GM12874 (cell line): ENCODE measurements at regions not wholly inside any gene's neighbourhood (a gene's known extent, or its start where the extent isn't known, plus 50 kb on each side); places are given as distances from the start of the nearest gene placed in this dataset.

ENCODE experiments used
- CTCF ChIP-seq: IDR thresholded peaks from 2 replicates; pipeline ENCODE4 v1.5.1; 2011; ENCODE audit warnings: low read depth, mild to moderate bottlenecking, control low read depth, low read length, moderate library complexity; ENCODE audit not compliant: insufficient read depth

- no peak for TF ChIP-seq CTCF
Observed at GRCh38 chr18:39167990-39168389, 1602.4 kb upstream of the CELF4 start.

- TF ChIP-seq CTCF: no peak
Observed at GRCh38 chr18:39166776-39167175, 1601.2 kb upstream of the CELF4 start.

- no peak for TF ChIP-seq CTCF
Observed at GRCh38 chr18:39162013-39162827, 1596.6 kb upstream of the CELF4 start.

GRCh38 chr18:39149211-39149806, 1583.7 kb upstream of the CELF4 start:
- TF ChIP-seq CTCF: no peak

GRCh38 chr18:39134255-39134654, 1568.7 kb upstream of the CELF4 start:
- no peak for TF ChIP-seq CTCF

- TF ChIP-seq CTCF: no peak
Observed at GRCh38 chr18:39113790-39114189, 1548.2 kb upstream of the CELF4 start.

- TF ChIP-seq CTCF: no peak
Observed at GRCh38 chr18:39105104-39105503, 1539.5 kb upstream of the CELF4 start.
